ENCODE measurements at regions not wholly inside any gene's neighbourhood (a gene's known extent, or its start where the extent isn't known, plus 50 kb on each side); places are given as distances from the start of the nearest gene placed in this dataset.
A peak's percentile ranks its signal among the peaks of the same experiment; 100 is the strongest.

GRCh38 chr10:33807531-33808359 is 473.3 kb upstream of the NRP1 start:
- H3K4me1 ChIP-seq (replicated peaks in 1 of 4; ENCODE audit: control insufficient read depth in 3 of 4, insufficient read depth in 4 of 4, low read length in 3 of 4) = peaks cover 0 to 11% (median 4%) of the 10 kb centered on the region in 4 experiments; a peak in 2 of 7 replicates
- H4K5ac ChIP-seq (ENCODE audit: insufficient read length, low read depth, low read length) = no peak overlapping the region
- DNase-seq (ENCODE audit: low read depth in 1 of 2, low spot score in 2 of 2) = no peak
- H3K4ac ChIP-seq (replicated peaks; ENCODE audit: insufficient read length, low read depth, low read length) = no peak overlapping the region
- H4K20me1 ChIP-seq (replicated peaks in 1 of 2; ENCODE audit: control insufficient read depth in 1 of 2, insufficient read depth in 2 of 2, low read length in 2 of 2) = no peaks in the 10 kb centered on the region
- no peak overlapping the region for H3K18ac ChIP-seq (ENCODE audit: extremely low read depth, low read length)
- no peak overlapping the region for H2BK5ac ChIP-seq (ENCODE audit: low read depth, low read length)
- no peak overlapping the region for H3K14ac ChIP-seq (ENCODE audit: insufficient read length)
- CTCF ChIA-PET (ENCODE audit: partially characterized antibody) = interaction anchor here (0.5 to 0.6 kb wide), 2 partner anchors 211 to 832 kb away, joined by 3 read pairs; no protein-coding TSS in a partner anchor
- no peaks in the 10 kb centered on the region for H3K79me2 ChIP-seq (ENCODE audit: control insufficient read depth in 1 of 2, insufficient read depth in 2 of 2, low read length in 2 of 2)
- no peaks in the 10 kb centered on the region for H3K36me3 ChIP-seq (ENCODE audit: control insufficient read depth in 2 of 4, insufficient read depth in 4 of 4, low read length in 3 of 4)
- no peak overlapping the region for H2AK5ac ChIP-seq (ENCODE audit: low read depth, low read length)
- no peak overlapping the region for H3K9ac ChIP-seq (replicated peaks in 1 of 4; ENCODE audit: extremely low read depth in 1 of 4, low read depth in 3 of 4, low read length in 3 of 4)
- H3K23ac ChIP-seq (ENCODE audit: insufficient read length) = no peak overlapping the region
- H2BK120ac ChIP-seq (replicated peaks; ENCODE audit: low read depth, low read length) = no peak overlapping the region
- H3K56ac ChIP-seq (replicated peaks; ENCODE audit: insufficient read length, low read depth, low read length) = no peak overlapping the region
- H2BK12ac ChIP-seq (ENCODE audit: low read depth, low read length) = no peak overlapping the region
- no peak for FAIRE-seq
- H2BK20ac ChIP-seq (ENCODE audit: low read length) = peak overlapping the region; percentile 68; the same call in 1 of the 2 replicates
- peak overlapping the region; percentile 11 for H4K91ac ChIP-seq (replicated peaks; ENCODE audit: insufficient read length, low read length)
- no peak overlapping the region for H2BK15ac ChIP-seq (ENCODE audit: low read length)
- no peaks in the 10 kb centered on the region for H3K9me3 ChIP-seq (ENCODE audit: insufficient read depth in 2 of 2, low read depth in 1 of 2, low read length in 1 of 2)
- POLR2A ChIA-PET (ENCODE audit: partially characterized antibody) = no interaction called here
- no peak overlapping the region for H3K27ac ChIP-seq (ENCODE audit: low read depth, low read length)
- no peaks in the 10 kb centered on the region for H3K23me2 ChIP-seq (ENCODE audit: low read depth, low read length)
- peak overlapping the region; percentile 97 for H2AFZ ChIP-seq (ENCODE audit: low read length)
- no peak overlapping the region for H3K4me3 ChIP-seq (ENCODE audit: extremely low read depth in 1 of 4, insufficient read depth in 2 of 4, low read depth in 3 of 4, low read length in 4 of 4)
- no peaks in the 10 kb centered on the region for H3K27me3 ChIP-seq (replicated peaks in 1 of 4; ENCODE audit: control insufficient read depth in 3 of 4, extremely low read depth in 1 of 4, insufficient read depth in 3 of 4, low read length in 3 of 4)
- H4K8ac ChIP-seq (ENCODE audit: extremely low read depth, insufficient read depth, low read length) = no peak overlapping the region
- no peaks in the 10 kb centered on the region for H3K79me1 ChIP-seq (ENCODE audit: low read depth, low read length)
- H3K4me2 ChIP-seq (ENCODE audit: insufficient read depth in 1 of 2, low read depth in 2 of 2, low read length in 2 of 2) = no peak overlapping the region
- WGBS, 2 experiments (ENCODE audit: extremely low coverage in 1 of 2, insufficient coverage in 1 of 2, insufficient read length in 1 of 2, insufficient replicate concordance in 2 of 2, low coverage in 1 of 2, low lambda C conversion rate in 2 of 2, missing lambda C conversion rate in 1 of 2) = 73% methylated on average over 11 of the region's 11 CpGs; no CpG with 5 or more reads in 1 of the 2 experiments
- TF ChIP-seq SIX5 (IDR thresholded peaks at IDR 0.05; ENCODE audit: low read depth, low read length) (no peak), POU5F1 (IDR thresholded peaks at IDR 0.05; ENCODE audit: low read depth, low read length) (no peak), HDAC2 (IDR thresholded peaks at IDR 0.05; ENCODE audit: borderline replicate concordance in 1 of 2, low read depth in 2 of 2, low read length in 2 of 2) (no peak), KDM1A (IDR thresholded peaks at IDR 0.05; ENCODE audit: borderline replicate concordance, low read length) (no peak)

Data from H1 (cell line).